ENCODE measurements at regions not wholly inside any gene's neighbourhood (a gene's known extent, or its start where the extent isn't known, plus 50 kb on each side); places are given as distances from the start of the nearest gene placed in this dataset.
"Not testable (repeated sequence)": the region's sequence is repeated elsewhere in the genome, so short reads cannot be mapped to it uniquely, and the experiment has no call there.

DNA sequence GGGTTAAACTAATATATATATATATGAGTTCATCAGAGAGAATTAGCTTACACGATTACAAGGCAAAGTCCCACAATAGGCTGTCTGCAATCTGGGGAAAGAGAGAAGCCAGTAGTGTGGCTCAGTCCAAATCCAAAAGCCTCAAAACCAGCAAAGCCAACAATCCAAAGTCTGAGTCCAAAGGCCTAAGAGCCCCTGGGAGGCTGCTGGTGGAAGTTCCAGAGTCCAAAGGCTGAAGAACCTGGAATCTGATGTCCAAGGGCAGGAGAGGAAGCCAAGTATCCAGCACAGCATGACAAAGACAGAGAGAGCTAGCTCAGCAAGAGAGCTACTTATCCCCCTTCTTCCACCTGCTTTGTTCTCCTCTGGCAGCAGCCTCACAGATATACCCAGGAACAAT lies 274.7 kb upstream of the ID4 start:
- DNase-seq, result no peak

DNA sequence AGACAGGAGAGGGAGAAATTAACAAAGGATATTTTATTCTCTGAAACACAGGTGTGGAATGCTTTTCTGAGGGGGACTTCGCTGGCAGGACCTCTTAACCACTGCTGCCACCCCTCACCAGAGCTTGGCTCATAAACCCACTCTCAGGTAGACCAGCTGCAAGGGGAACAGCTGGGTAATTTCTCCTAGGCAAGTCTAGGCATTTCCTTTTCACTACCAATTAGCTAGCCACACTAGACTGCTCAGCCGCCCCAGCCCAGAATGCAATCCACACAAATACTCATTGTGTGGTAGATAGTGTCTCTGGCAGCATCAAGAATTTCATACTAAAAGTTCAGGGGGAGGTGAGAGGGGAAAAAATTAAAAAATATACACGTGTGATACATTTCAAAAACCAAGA lies 267.6 kb upstream of the ID4 start:
- DNase-seq, result peak; percentile 99

DNA sequence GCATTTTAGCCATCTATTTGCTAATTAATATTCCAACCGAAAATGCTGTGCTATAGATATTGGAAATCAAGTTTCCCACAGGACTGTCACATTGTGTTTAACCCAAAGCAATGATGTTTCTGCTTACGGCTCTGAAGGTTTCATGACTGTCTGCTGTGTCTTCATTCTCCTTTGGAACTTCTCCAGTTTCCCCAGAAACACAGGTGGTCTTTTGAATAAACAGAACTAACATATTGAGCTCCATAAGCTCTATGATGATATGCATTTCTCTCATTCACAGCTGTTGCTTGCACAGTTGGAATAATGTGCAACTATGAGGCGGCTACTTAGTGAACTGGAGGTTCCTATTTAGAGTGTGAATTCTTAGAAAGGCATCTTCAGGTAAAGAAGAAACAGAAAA lies 266.0 kb upstream of the ID4 start:
- no peak for DNase-seq

DNA sequence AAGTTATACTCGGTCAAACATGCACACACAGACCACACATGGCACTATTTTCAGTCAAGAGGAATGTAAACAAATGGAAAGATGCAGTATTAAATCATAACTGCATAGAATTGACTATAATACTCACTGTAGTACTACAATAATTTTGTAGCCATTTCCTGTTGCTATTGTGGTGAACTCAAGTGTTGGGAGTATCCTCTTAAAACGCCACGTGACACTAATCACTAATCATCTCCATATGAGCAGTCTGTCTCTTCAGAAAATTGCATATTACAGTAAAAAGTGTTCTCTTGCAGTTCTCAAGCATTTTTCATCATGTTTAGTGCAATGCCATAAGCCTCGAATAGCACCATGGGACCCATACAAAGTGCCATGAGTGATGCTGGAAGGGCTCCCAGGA lies 258.7 kb upstream of the ID4 start:
- no peak for DNase-seq

DNA sequence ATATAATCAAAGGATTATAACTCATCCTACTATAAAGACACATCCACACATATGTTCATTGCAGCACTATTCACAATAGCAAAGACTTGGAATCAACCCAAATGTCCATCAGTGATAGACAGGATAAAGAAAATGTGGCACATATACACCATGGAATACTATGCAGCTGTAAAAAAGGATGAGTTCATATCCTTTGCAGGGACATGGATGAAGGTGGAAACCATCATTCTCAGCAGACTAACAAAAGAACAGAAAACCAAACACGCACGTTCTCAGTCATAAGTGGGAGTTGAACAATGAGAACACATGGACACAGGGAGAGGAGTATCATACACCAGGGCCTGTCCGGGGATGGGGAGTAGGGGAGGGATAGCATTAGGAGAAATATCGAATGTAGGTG lies 253.0 kb upstream of the ID4 start:
- DNase-seq, result not testable (repeated sequence)

DNA sequence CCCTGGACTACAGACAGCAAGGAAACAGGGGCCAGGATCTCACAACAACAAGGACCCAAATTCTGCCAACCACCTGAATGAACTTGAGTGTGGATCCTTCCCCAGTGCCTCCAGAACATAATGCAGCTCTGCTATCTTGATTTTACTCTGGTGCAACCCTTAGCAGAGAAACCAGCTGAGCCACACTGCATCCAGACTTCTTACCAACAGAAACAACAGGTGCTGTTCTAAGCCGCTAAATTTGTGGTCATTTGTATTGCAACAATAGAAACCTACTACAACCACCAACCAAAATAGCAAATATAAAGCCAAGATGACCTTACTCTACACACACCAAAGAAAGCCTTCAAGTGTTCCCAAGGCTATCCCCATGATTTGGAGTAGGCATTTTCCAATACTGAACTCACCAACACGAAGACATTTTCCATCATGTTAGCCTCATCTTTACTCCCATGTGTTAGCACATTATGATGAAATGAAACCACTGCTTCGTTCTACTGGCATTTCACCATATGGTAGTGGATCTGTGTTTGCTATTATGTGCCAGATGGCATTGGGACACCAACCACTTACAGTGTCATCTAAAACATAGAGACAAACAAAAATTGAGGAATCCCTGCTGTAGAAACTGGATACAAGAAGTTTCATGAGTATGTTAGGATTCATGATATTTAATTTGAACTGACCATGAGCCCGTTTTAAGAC lies 249.8 kb upstream of the ID4 start:
- no peak for DNase-seq

DNA sequence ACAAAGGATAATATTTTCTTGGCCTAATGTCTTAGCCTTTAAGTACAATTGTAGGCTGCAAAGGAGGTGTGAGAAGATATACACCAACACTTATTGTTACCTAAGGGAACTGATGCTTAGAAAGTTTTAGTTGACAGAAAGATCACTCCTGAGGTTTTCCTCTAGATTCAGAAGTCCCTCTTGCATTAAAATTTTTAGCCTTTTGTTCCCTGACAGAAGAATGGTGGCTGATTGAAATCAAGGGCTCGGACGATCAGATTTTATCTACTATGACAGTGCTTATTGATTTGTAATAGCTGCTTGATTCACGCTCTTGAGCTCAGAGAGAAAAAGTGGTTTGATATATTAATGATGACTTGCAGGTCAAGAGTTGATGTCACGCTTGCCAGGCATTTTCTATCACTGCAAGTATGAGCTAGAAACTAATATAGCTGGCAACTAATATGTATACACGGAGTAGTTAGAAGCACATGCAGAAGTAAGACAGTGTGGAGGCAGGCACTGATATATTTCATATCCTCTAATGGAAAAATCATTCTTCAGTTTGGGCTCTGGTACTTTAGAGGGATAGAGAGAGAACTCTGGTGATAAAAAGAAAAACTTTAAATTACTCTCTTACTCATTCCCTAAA lies 246.6 kb upstream of the ID4 start:
- DNase-seq, result no peak

DNA sequence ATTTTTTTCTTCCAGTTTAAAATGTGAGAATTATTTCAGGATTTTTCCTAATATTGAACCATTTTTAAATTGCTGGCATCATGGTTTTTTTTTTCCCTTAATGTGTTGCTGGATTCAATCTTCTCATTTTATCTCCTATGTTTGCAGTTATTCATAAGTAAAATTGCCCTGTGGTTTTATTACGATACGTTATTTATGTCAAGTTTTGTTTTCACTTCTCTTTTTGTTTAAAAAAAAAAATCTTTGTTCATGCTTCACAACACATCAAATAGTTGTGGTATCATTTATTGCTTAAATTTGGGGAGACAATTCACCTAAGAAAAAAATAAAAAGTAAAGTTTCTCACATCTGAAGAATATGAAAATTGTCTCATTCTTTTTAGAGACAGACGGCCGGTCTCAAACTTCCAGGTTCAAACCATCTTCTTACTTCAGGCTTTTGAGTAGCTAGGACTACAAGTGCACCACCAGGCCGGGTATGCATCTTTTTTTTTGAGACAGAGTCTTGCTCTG lies 239.3 kb upstream of the ID4 start:
- no peak for DNase-seq

DNA sequence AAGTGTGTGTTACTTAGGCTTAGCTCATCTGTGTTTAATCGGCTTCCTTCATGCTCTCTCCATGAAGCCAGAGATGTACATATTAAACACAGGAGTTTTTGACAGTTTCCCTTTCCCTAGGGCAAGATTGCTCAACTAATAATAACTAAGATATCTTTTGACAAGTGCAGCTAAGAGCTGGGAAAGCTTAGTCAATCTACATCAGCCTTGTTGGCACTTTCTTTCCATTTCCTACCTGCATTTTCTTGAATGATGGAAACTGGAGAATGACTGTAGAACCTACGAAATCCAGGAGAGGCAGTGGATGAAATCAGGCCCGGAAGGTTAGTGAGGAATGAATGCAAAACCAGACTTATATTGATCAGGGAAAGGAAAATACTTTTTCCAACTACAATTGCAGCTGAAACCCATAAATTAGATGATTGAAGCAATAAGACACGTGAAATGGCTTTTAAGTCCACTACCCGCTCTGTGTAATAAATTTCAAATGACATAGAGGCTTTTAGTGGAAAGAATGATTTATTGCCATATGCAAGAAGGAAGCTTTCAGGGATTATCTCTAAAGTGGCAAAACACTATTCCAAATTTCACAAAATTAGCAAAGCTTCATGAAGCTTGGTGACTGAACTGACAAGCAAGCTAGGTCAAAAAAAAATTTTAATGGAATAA lies 237.2 kb upstream of the ID4 start:
- DNase-seq, result no peak

DNA sequence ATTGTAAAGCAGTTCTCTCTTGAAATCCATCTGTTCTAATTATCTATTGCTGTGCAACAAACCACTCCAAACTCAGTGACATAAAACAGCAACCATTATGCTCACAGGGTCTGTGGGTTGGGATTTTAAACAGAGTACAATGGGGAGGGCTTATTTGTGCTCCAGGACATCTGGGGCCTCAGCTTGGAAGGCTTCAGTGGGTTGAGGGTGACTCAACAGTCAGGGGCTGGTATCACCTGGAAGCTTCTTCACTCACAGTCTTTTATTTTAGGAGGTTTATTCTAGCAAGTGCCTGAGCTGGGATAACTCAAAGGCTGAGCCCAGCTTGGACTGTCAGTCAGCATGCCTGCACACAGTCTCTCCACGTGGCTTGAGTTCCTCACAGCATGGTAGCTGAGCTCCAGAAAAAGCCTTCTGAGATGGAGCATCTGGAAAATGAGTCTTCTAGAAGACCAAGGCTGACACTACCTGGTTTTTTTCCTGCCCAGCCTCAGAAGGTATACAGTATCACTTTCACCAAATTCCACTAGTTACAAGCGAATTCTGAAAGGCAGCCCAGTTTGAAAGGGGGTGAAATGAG lies 234.6 kb upstream of the ID4 start:
- DNase-seq, result peak; percentile 56

DNA sequence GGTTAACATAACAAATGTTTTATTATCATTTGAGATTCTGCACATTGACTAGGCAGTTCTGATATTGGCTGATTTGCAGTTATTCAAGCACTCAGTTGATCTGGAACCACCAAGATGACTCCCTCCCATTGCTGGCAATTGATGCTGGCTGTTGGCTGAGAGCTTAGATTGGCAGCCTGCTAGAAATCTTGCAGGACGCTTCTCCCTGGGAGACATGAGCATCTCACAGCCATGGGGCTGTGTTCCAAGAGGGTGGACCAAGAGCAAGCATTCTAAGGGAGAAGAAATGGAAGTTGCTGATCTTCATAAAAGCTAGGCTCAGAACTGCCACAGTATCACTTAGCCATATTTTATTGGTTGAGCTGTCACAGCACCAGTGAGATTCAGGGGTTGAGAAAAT lies 233.4 kb upstream of the ID4 start:
- DNase-seq, result no peak

DNA sequence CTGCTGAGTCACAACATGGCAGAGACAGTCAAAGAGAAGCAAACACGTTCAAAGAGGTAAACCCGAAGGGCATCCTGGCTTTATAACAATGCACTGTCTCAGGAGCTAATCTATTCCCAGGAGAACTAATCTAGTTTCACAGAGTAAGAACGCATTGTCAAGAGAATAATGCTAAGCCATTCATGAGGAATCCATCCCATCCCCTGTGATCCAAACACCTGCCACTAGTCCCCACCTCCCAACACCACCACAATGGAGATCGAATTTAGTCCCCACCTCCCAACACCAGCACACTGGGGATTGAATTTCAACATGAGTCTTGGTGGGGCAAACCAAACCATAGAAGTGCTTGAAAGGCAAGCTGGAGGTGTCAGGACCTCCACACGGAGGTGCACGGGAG lies 231.5 kb upstream of the ID4 start:
- DNase-seq, result no peak

DNA sequence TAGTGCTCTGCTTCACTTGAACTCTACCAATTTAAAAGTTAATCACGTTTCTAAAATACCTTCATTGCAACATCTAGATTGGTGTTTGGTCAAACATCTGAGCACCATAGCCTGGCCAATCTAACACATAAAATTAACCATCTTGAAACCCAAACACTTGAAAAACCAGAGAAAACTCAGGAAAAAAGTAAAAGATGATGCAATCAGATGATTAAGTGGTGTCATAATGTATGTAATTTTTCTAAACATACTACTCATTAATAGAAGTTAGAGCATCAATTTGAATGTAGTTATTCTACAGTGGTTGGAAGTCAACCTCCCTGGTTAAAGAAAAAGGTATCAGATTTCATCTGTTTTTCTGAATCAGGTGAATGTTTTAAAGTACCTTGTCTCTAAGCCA lies 228.6 kb upstream of the ID4 start:
- peak; percentile 38 for DNase-seq

DNA sequence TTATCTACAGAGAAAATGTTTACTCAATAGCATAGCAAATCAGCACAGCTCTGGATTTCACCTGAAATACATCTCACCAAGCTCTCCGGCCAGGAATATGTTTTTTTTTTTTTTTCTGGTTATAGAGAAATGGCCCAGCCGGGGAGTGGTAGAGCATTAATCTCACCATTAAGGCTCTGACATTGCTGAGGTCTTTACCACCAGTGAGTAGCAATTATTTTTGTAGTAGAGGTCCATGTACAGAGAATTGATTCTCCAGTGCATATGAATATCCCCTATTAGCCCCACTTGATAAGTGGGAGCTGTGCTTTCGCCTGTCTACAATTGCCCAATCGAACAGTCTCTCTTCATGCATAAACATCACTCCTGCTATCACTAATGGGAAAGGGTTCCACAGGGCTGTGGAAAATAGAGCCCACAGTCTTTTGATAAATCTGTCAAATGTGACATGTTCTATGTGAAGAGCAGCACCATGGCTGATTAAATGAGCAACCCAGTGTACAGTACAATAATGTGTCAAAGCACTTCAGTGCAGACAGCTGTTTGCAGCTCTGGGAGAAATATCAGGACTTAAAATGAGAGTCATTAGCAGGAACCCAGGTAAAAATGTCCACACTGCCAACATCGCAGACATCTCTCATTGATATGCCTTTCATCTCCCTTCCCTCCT lies 227.1 kb upstream of the ID4 start:
- DNase-seq, result no peak

DNA sequence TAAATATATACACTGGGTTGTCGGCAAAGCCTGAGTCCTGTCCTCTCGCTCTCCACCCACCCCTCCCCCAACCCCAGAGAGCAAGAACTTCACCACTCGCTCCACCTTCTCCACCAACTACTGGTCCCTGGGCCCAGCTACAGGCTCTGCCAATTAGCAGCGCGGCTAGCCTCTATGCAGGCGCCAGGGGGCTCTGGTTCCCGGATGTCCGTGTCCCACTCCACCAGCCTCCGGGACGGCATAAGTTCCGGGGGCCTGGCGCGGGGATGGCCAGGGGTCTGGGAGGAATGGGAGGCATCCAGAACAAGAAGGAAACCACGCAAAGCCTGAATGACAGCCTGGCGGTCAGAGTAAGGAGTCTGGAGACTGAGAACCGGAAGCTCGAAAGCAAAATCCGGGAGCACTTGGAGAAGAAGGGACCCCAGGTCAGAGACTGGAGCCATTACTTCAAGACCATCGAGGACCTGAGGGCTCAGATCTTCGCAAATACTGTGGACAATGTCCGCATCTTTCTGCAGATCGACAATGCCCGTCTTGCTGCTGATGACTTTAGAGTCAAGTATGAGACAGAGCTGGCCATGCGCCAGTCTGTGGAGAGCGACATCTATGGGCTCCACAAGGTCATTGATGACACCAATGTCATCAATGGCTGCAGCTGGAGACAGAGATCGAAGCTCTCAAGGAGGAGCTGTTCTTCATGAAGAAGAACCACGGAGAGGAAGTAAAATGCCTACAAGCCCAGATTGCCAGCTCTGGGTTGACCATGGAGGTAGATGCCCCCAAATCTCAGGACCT lies 224.3 kb upstream of the ID4 start:
- not testable (repeated sequence) for DNase-seq

DNA sequence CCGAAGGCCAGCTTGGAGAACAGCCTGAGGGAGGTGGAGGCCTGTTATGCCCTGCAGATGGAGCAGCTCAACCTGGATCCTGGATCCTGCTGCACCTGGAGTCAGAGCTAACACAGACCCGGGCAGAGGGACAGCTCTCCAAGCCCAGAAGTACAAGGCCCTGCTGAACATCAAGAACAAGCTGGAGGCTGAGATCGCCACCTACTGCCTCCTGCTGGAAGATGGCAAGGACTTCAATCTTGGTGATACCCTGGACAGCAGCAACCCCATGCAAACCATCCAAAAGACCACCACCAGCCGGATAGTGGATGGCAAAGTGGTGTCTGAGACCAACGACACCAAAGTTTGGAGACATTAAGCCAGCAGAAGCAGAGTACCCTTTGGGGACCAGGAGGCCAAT lies 223.5 kb upstream of the ID4 start:
- no peak for DNase-seq

DNA sequence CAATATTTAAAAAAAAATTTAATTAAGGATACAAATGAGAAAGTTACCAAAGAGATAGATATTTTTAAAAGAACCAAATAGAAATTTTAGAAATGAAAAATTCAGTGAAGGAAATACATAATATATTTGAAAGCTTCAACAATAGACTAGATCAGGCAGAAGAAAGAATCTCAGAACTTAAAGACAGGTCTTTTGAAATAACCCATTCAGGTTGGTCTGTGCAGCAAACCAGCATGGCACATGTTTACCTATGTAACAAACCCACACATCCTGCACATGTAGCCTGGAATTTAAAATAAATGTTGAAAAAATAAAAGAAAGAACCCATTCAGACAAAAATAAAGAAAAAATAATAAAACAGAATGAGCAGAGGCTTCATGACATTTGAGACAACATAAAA lies 221.1 kb upstream of the ID4 start:
- DNase-seq, result no peak

DNA sequence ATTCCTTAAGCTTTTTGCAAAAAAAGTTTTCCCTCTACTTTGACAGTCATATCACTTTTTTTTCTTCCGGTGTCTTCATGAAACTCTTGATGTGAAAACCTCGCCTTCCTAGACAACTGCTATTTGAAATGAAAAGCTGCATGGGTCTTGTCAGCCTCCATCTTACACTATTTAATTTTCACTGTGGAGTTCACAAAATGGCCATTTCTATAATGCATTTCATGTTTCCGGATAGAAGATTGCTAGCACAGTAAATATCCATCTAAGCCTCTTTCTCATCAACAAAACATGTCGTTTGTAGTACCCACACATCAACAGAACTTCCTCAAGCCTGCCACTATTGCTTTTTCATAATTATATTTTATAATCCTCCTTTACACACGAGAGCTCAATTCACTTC lies 204.9 kb upstream of the ID4 start:
- DNase-seq, result peak; percentile 97

DNA sequence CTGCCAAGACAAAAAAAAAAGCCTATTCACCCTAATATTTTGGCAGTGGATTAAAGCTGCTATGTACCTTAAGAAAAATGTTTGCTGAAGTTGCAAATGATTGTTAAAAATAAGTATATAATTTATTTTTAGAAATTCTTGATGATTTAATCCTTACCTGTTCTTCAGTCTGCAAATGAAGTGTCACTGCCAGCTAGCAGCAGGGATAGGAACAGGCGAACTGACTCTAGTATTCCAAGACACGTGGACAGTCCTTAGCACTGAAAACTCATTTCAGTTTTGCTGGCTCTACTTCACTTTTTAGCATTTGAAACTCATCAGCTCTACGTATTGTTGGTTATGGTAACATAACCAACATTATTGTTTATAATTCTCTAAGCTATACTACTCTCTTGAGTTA lies 204.4 kb upstream of the ID4 start:
- peak; percentile 90 for DNase-seq

DNA sequence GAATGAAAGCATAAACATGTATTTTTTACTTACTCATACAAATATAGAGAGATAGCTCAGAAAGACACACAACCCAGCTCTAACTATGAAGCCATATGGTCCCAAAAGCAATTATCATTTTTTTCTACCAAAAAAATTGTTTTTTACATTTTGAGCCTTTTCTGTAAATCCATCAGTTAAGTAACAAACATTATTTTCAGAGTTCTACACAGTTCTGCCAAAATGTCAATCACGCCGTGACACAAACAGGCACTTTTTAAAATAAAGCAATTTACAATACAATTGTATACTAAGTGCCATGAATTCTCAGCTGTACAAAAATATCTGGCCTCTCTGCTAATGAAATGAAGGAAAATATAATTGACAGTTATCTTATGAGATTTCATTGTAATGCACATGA lies 201.4 kb upstream of the ID4 start:
- no peak for DNase-seq

DNA sequence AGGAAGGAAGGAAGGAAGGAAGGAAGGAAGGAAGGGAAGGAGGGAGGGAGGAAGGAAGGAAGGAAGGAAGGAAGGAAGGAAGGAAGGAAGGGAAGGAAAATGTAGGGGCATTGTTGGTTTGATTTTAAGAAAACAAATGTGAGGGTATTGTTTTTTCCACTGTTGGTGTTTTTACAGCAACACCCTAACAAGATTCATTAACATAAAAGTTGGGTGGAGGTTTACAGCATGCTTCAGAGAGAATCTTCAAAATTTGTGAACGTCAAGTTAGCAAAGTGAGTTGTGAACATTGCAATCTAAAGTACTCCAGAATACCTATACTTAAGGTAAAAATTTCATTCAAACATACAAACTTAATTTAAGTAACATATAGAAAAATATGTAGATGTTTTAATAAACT lies 200.2 kb upstream of the ID4 start:
- no peak for DNase-seq

DNA sequence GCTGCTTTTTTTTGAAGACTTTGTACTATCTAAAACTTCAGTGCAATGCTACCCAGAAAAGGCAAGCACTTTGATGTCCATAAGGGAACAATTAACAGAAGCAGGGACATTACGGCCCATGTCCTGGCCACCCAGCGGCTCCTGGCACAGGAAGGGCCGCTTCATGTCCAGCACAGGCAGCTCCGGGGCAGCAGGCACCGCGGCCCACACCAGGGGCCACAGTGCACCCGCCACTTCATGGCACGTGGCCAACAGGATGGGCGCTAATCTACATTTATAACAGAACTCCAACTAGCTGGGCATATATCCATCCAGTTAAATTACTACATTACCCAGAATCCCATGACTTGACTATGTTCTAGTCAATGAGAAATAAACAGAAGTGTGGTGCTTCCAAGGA lies 198.2 kb upstream of the ID4 start:
- DNase-seq, result no peak

DNA sequence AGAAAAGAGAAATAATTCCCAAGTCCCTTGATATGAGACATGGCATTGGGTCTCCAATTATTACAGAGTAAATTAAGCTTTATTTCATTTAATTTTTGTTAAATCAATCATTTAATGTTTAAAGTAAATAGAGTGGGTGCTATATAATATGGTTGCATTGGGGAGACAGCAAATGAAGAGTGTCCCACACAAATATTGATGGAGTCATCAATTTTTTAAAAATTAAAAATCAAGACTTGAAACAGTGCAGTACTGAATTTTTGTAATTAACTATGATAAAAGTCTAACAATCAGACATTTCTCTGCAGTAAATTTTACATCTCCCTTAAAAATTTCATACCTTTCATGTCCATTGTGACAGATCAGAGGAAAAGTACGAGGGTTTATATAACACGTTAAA lies 193.9 kb upstream of the ID4 start:
- DNase-seq, result no peak
